ENCODE measurements at regions not wholly inside any gene's neighbourhood (a gene's known extent, or its start where the extent isn't known, plus 50 kb on each side); places are given as distances from the start of the nearest gene placed in this dataset.
A peak's percentile ranks its signal among the peaks of the same experiment; 100 is the strongest.

DNA sequence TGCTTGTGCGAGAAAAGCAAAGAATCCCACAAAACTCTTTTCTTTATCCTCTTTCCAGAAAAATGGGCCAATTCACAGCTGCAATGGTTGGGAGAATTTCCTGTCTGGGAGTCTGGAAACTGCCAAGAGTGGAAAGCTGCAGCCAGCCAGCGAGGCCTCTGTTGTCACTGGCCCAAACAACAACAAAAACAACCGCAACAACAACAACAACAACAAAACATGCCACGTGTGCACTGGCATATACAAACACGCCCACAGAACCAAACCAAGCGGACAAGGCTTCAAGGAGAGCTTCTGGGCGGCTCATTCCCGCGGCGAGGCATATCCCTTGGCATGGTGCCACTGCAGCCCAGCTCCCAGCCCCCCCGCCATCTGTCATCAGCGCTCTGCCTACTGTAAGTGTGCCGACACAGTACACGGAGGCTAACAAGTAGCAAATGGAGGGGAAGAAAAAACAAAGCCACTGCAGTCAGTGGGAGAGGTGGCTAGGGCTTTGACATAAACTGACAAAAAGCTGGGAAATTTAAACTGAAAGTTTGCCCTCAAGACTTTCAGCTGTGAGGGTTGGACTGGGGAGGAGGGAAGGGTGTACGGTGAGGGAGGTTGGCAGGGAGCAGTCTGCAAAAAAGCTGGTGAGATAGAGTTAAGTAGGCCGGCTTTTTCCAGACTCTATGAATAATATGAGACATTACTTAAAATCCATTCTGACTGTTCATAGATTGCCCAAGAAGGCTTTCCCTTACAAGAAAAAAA lies 165.0 kb upstream of the ZNF462 start:
- ChIA-PET POLR2A (no interaction called here), CTCF (no interaction called here)
- intact Hi-C loops (cut with micrococcal nuclease) (no loop called here), dilution Hi-C loops (cut with MboI; ENCODE audit: extremely low pct_ligation_motif_present, low sequenced_read_pairs) (no loop called here)
- Histone ChIP-seq H3K4me2 (ENCODE audit: insufficient read depth, low read length) (no peak overlapping the region), H3K79me2 (ENCODE audit: control insufficient read depth, insufficient read depth, low read length) (no peaks in the 10 kb centered on the region), H3K27ac (ENCODE audit: insufficient read depth, low read depth, low read length) (no peak overlapping the region), H3K36me3 (ENCODE audit: control insufficient read depth in 2 of 2, extremely low read depth in 1 of 2, insufficient read depth in 2 of 2, low read length in 2 of 2) (no peaks in the 10 kb centered on the region), H3K27me3 (ENCODE audit: control insufficient read depth in 2 of 2, insufficient read depth in 2 of 2, low read length in 2 of 2) (no peaks in the 10 kb centered on the region), H3K9me1 (replicated peaks; ENCODE audit: control insufficient read depth, extremely low read depth, insufficient read depth, low read length) (no peaks in the 10 kb centered on the region), H4K20me1 (replicated peaks; ENCODE audit: control insufficient read depth, extremely low read depth, insufficient read depth, low read length) (no peaks in the 10 kb centered on the region), H2AFZ (ENCODE audit: low read depth, low read length) (no peak overlapping the region), H3K4me1 (ENCODE audit: control insufficient read depth, extremely low read depth, insufficient read depth, low read length) (no peaks in the 10 kb centered on the region), H3K9ac (replicated peaks; ENCODE audit: extremely low read depth, insufficient read depth, low read length) (no peak overlapping the region), H3K9me3 (replicated peaks; ENCODE audit: control insufficient read depth, insufficient read depth, low read length) (no peaks in the 10 kb centered on the region), H3K4me3 (replicated peaks in 1 of 3; ENCODE audit: insufficient read depth in 1 of 3, low read depth in 1 of 3, low read length in 3 of 3) (no peak overlapping the region)
- DNase-seq (ENCODE audit: low read depth, low spot score), result peak; percentile 12
- BruUV-seq (replicated peaks), result no TSS peak
- TF ChIP-seq CTCF (IDR thresholded peaks at IDR 0.05; ENCODE audit: extremely low read depth in 1 of 2, insufficient read depth in 1 of 2, low read depth in 1 of 2, low read length in 2 of 2) (no peak), GATA2 (IDR thresholded peaks at IDR 0.05; ENCODE audit: insufficient read depth, insufficient read length, low read depth, low read length) (no peak), EZH2 (IDR thresholded peaks at IDR 0.05; ENCODE audit: borderline replicate concordance, low read depth, low read length, severe bottlenecking) (no peak), POLR2AphosphoS5 (IDR thresholded peaks at IDR 0.05; ENCODE audit: insufficient read depth, low read depth, low read length) (no peak), JUN (IDR thresholded peaks at IDR 0.05; ENCODE audit: borderline replicate concordance, insufficient read depth, insufficient read length, low read depth) (no peak), FOS (IDR thresholded peaks at IDR 0.05; ENCODE audit: borderline replicate concordance, insufficient read depth, low read length) (no peak), MYC (IDR thresholded peaks at IDR 0.05; ENCODE audit: low read depth, low read length) (no peak), POLR2A (IDR thresholded peaks at IDR 0.05; ENCODE audit: low read depth, low read length) (no peak)
- TF ChIP-seq, protein P1, sequence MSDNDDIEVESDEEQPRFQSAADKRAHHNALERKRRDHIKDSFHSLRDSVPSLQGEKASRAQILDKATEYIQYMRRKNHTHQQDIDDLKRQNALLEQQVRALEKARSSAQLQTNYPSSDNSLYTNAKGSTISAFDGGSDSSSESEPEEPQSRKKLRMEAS (IDR thresholded peaks at IDR 0.05; ENCODE audit: insufficient read depth, insufficient read length), result no peak
- FAIRE-seq, result no peak
